ENCODE measurements at regions not wholly inside any gene's neighbourhood (a gene's known extent, or its start where the extent isn't known, plus 50 kb on each side); places are given as distances from the start of the nearest gene placed in this dataset.

DNA sequence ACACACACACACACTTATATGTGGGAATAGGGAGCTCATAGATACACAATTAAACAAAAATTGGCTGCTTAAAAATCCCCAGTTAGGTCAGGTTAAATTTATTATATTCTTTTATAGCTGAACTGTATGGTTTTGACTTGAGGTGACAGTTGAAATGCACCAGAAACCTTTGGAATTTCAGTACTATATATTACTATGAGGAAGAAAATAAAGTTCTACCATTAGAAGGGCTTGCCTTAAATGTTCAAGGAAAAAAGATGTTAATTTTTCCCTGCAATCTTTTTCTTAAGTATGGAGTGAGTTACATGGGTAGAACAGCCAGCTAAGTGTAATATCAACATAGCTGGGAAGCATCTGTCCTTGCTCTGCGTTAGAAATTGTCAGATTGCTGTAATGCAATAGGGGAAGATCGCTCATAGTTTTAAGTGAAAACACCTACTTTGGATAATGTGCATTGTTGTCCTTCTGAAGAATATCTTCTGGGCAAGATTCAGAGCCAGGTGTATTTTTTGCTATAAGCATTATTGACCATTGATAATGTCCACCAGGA, 415.8 kb upstream of the MKI67 start:
- no peaks in the 10 kb centered on the region for H3K36me3 Mint-ChIP-seq (ENCODE audit: low read depth)
- H3K27me3 Mint-ChIP-seq = peaks cover 32% of the 10 kb centered on the region
- CTCF ChIA-PET = no interaction called here
- POLR2A ChIA-PET = no interaction called here
- H3K27ac Mint-ChIP-seq = no peak overlapping the region
- H3K9me3 Mint-ChIP-seq (ENCODE audit: low read depth) = no peaks in the 10 kb centered on the region
- intact Hi-C loops (cut with DNase I, micrococcal nuclease) = no loop called here
- no peak overlapping the region for H3K4me3 Mint-ChIP-seq
- no peak for ATAC-seq
- no peaks in the 10 kb centered on the region for H3K4me1 Mint-ChIP-seq
- DNase-seq = no peak

DNA sequence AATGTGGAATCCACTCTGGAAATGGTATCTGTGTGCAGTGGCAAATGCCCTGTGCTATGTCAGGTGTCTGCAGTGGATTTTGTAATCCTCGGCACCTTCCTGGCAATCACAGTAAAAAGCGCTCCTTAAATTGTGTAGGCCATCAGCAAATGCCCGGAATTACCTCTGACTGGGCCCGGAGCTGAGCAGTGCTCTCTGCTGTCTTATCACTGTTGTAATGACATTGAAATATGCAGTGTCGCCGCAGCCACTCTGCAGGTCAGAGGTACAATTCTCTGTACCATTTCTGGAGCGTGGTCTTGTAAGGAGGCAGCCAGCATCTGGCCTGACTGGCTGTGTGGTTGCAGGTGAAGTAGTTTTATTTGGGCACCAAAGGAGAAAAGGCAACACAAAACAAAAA, 416.4 kb upstream of the MKI67 start:
- H3K27ac Mint-ChIP-seq = no peak overlapping the region
- no peak for DNase-seq
- no peaks in the 10 kb centered on the region for H3K9me3 Mint-ChIP-seq (ENCODE audit: low read depth)
- H3K36me3 Mint-ChIP-seq (ENCODE audit: low read depth) = no peaks in the 10 kb centered on the region
- peaks cover 32% of the 10 kb centered on the region for H3K27me3 Mint-ChIP-seq
- POLR2A ChIA-PET = no interaction called here
- no peak overlapping the region for H3K4me3 Mint-ChIP-seq
- CTCF ChIA-PET = no interaction called here
- no peaks in the 10 kb centered on the region for H3K4me1 Mint-ChIP-seq
- no peak for ATAC-seq
- intact Hi-C loops (cut with DNase I, micrococcal nuclease) = no loop called here

DNA sequence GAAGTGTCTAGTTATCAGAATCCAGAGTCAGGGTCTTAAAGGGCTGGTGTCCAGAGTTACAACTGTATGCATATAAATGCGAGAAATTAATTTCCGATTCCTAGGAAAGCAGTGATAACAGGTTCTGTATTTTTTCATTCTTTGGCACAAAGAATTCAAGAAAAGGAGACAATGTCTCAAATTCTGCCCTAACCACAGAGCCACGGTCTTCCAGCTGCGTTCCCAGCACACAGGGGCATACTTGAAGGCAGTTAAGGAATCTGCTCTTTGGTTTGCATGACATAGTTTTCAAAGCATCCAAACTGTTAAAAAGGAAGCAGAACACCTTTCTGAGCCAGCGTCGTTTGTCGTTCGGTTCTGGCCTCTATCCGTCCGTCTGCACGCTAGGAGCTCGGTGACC, 416.9 kb upstream of the MKI67 start:
- no peaks in the 10 kb centered on the region for H3K36me3 Mint-ChIP-seq (ENCODE audit: low read depth)
- POLR2A ChIA-PET = no interaction called here
- CTCF ChIA-PET = no interaction called here
- H3K9me3 Mint-ChIP-seq (ENCODE audit: low read depth) = no peaks in the 10 kb centered on the region
- H3K27me3 Mint-ChIP-seq = peaks cover 30% of the 10 kb centered on the region
- intact Hi-C loops (cut with DNase I, micrococcal nuclease) = no loop called here
- no peak for DNase-seq
- H3K4me3 Mint-ChIP-seq = no peak overlapping the region
- no peaks in the 10 kb centered on the region for H3K4me1 Mint-ChIP-seq
- H3K27ac Mint-ChIP-seq = no peak overlapping the region
- no peak for ATAC-seq

DNA sequence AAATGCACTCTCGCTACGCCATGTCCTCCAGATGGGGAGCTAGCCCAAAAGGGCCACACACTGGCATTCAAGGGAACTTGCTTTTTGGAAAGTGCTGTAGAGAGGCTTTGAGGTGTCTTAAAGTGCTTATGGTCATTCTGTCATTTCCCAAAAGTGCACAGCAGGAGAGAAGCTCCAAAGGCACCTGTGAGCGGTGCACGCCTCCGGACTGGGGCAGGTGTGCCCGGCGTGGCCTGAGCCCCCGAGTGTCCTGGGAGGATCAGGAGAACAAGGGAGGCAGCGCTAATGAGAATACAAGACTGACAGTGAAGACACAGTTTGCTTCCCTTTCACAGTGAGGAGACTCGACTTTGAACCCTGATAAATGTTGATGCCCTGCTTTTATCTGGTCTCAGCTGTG, 419.0 kb upstream of the MKI67 start:
- H3K27me3 Mint-ChIP-seq = peaks cover 14% of the 10 kb centered on the region

DNA sequence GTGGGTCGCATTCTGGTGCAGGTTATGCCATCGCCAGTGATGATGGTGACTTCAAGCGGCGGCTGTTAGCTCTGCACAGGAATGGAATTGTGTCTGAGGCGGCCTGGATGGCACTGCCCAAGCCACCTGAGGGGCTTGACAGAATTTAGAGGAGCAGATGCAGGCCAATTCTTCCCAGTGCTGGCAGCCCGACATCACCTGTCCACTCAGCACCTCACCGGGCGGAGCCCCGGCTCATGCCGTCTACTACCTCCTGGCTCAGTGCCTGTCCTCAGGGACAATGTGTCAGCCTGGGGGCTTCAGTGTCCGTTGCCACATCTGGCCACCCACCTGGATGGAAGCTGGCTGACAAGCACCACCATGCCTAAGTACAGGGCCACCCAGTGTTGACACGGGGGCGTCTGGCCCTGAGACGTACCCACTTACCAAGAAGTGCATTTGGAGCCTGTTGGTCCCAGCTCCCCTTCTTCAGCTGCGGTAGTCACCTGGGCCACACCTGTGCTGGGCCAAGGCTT, 420.5 kb upstream of the MKI67 start:
- H3K9me3 Mint-ChIP-seq (ENCODE audit: low read depth) = no peaks in the 10 kb centered on the region
- no peak overlapping the region for H3K4me3 Mint-ChIP-seq
- ATAC-seq = no peak
- intact Hi-C loops (cut with DNase I, micrococcal nuclease) = no loop called here
- H3K4me1 Mint-ChIP-seq = no peaks in the 10 kb centered on the region
- H3K27me3 Mint-ChIP-seq = peaks cover 4% of the 10 kb centered on the region
- ChIA-PET CTCF (no interaction called here), POLR2A (no interaction called here)
- DNase-seq = no peak
- H3K36me3 Mint-ChIP-seq (ENCODE audit: low read depth) = no peaks in the 10 kb centered on the region
- no peak overlapping the region for H3K27ac Mint-ChIP-seq

More for the DNA sequence above, 419.0 kb upstream of the MKI67 start:
- Mint-ChIP-seq H3K4me3 (no peak overlapping the region), H3K4me1 (no peaks in the 10 kb centered on the region), H3K27ac (no peak overlapping the region), H3K36me3 (ENCODE audit: low read depth) (no peaks in the 10 kb centered on the region), H3K9me3 (ENCODE audit: low read depth) (no peaks in the 10 kb centered on the region)
- ChIA-PET CTCF (no interaction called here), POLR2A (no interaction called here)
- ATAC-seq (no peak), DNase-seq (no peak)
- intact Hi-C loops (cut with DNase I, micrococcal nuclease) = no loop called here

DNA sequence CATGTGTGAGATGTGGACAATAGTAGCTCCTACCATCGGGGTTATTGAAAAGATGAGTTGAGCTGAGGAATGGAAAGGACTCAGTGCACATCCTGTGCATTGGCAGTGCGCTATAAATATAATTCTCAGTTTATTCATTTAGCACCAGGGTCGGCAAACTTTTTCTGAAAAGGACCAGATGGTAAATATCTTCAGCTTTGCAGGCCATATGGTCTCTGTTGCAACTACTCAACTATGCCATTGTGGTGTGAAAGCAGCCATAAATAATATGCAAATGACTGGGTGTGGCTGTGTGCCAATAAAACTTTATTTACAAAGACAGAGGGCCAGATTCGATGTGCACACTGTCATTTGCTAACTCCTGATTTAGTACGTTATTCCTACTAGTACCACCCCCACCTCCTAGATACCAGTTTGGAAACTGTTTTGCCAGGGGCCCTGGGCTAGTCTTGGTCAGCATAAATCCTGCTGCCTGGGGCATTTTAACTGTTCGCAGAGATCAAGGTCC, 422.9 kb upstream of the MKI67 start:
- CTCF ChIA-PET = no interaction called here
- intact Hi-C loops (cut with DNase I, micrococcal nuclease) = no loop called here
- H3K4me3 Mint-ChIP-seq = no peak overlapping the region

DNA sequence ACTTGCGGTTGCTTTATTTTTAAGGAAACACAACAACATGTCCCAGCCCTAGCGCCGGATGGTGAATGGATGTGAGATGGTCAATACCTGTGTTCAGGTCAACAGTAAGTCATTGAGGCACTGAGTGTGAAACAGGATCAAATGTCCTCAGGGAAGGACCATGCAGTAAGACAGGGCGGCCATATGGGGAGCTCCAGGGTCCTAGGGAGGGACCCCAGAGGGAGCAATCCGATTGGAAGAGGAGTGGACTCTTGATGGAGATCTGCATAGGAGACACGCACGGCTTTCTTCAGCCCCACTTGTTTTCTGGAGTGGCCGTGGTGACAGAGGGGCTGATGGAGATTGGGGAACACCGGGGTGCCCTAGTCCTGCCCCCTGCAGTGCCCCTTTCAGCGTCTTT, 423.8 kb upstream of the MKI67 start:
- ChIA-PET POLR2A (no interaction called here), CTCF (no interaction called here)
- Mint-ChIP-seq H3K9me3 (ENCODE audit: low read depth) (no peaks in the 10 kb centered on the region), H3K27ac (no peak overlapping the region), H3K27me3 (no peaks in the 10 kb centered on the region), H3K36me3 (ENCODE audit: low read depth) (no peaks in the 10 kb centered on the region), H3K4me3 (no peak overlapping the region), H3K4me1 (no peaks in the 10 kb centered on the region)
- intact Hi-C loops (cut with DNase I, micrococcal nuclease) = no loop called here
- ATAC-seq (no peak), DNase-seq (no peak)

More for the DNA sequence above, 422.9 kb upstream of the MKI67 start:
- POLR2A ChIA-PET = no interaction called here
- no peaks in the 10 kb centered on the region for H3K27me3 Mint-ChIP-seq
- H3K36me3 Mint-ChIP-seq (ENCODE audit: low read depth) = no peaks in the 10 kb centered on the region
- H3K27ac Mint-ChIP-seq = no peak overlapping the region
- no peak for DNase-seq
- H3K4me1 Mint-ChIP-seq = no peaks in the 10 kb centered on the region
- no peak for ATAC-seq
- no peaks in the 10 kb centered on the region for H3K9me3 Mint-ChIP-seq (ENCODE audit: low read depth)

DNA sequence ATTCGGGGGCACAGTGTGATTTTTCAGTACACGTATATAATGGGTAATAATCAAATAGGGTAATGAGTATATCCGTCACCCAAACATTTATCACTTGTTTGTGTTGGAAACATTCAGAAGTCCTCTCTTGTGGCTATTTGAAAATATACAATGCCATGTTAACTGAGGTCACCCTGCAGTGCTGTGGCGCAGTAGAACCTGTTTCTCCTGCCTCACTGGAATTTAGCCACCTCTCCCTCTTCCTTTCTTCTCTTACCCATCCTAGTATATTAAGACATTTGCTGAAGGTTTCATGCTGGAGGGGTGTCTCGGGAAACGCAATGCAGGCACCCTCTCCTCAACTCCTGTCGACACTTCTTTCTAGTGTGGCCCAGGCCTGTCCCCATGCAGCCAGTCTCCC, 425.3 kb upstream of the MKI67 start:
- POLR2A ChIA-PET = no interaction called here
- no peaks in the 10 kb centered on the region for H3K36me3 Mint-ChIP-seq (ENCODE audit: low read depth)
- CTCF ChIA-PET = no interaction called here

DNA sequence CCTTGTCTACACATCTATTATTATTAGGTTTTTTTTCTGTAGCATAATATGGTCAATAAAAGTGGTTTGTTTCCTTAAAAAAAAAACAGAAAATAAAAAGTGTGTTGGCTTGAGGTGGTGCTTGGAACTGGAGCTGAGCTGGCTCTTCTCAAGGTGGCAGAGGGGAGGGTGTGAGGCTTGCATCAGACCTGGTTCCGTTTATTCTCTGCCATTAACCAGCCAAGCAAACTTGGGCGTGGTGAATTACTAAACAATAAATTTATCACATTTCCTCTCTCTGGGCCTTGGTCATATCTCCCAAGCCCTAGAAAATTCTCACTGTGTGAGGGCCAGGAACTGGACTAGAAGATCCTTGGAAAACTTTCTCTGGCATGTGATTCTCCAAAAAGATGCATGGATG, 427.5 kb upstream of the MKI67 start:
- CTCF ChIA-PET = no interaction called here
- no peaks in the 10 kb centered on the region for H3K4me1 Mint-ChIP-seq
- POLR2A ChIA-PET = no interaction called here
- no peak overlapping the region for H3K4me3 Mint-ChIP-seq
- DNase-seq (no peak), ATAC-seq (no peak)
- H3K27me3 Mint-ChIP-seq = no peaks in the 10 kb centered on the region
- no peaks in the 10 kb centered on the region for H3K9me3 Mint-ChIP-seq (ENCODE audit: low read depth)
- no peaks in the 10 kb centered on the region for H3K36me3 Mint-ChIP-seq (ENCODE audit: low read depth)
- H3K27ac Mint-ChIP-seq = no peak overlapping the region
- intact Hi-C loops (cut with DNase I, micrococcal nuclease) = no loop called here

More for the DNA sequence above, 425.3 kb upstream of the MKI67 start:
- H3K4me1 Mint-ChIP-seq = no peaks in the 10 kb centered on the region
- no peak overlapping the region for H3K27ac Mint-ChIP-seq
- no peaks in the 10 kb centered on the region for H3K9me3 Mint-ChIP-seq (ENCODE audit: low read depth)
- intact Hi-C loops (cut with DNase I, micrococcal nuclease) = no loop called here
- no peaks in the 10 kb centered on the region for H3K27me3 Mint-ChIP-seq
- H3K4me3 Mint-ChIP-seq = no peak overlapping the region
- DNase-seq (no peak), ATAC-seq (no peak)

DNA sequence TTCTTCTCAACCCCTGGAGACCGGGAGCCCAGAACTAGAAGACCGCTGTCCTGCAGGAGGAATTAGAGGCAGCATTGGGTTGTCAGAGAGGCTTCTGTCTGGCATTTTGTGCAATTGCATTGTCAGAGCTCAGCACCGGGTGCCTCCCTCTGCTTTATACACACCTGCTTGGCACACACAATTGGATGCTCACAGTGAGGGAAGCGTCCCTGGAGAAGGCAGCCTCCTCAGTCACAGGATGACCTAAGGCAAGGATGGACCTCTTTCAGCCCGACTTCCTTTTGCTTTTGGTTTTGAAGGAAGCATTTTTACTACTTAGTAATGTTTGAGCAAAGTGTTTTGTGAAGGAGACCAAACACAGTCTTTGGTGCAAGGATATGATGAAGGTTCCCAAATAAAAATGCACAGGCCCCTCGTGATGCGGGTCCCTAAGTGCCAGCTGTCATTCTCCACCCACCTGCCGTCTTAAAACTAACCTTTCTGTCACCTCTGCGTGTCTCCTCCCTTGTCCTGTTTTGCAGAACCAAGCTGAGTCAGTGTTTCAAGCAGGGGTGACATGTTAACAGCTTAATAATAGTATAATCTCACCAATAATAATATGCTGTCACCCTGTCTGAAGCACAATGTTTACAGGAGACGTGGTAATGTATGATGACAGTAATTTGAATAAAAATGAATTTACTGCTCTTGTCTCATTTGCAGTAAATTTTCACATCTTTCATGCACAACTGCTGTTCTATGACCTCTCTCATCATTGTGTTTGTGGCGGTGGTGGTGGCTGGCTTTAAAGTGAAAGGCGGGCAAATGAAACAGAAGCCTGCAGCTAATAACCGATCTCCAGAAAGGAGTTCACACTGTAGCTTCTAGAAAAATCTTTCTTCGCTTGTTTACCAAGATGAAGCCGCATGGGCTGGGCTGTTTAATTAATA, 430.2 kb upstream of the MKI67 start:
- Mint-ChIP-seq H3K36me3 (ENCODE audit: low read depth) (no peaks in the 10 kb centered on the region), H3K4me3 (no peak overlapping the region), H3K27ac (no peak overlapping the region), H3K27me3 (no peaks in the 10 kb centered on the region), H3K9me3 (ENCODE audit: low read depth) (no peaks in the 10 kb centered on the region), H3K4me1 (no peaks in the 10 kb centered on the region)
- CTCF ChIA-PET = no interaction called here
- intact Hi-C loops (cut with DNase I, micrococcal nuclease) = no loop called here
- POLR2A ChIA-PET = no interaction called here
- ATAC-seq (no peak), DNase-seq (no peak)

DNA sequence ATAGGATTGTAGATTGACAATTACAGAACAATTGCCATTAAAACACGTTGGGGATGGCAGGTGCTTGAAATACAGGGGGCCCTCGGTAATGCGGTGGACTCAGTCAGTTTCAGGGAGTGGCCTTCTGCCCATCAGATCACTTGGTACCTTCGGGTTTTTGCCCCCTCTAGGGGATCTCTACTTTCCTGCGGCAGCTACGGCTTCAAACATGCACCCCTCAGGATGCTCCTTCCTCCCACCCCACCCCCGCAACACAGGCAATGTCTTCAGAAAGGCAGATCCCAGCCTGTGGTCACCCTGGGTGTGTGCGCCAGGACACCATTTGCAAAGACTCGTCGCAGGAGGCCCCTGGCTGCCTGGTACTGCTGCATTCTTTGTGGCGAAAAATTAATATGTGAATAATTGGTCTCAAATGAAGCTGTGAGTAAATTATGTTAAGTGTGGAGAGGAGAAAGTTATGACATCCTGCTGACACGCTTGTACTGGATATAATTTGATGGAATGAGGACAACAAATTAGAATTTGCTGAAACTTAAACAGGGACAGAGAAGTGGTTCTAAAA, 431.0 kb upstream of the MKI67 start:
- Mint-ChIP-seq H3K9me3 (ENCODE audit: low read depth) (no peaks in the 10 kb centered on the region), H3K4me1 (no peaks in the 10 kb centered on the region), H3K36me3 (ENCODE audit: low read depth) (no peaks in the 10 kb centered on the region), H3K4me3 (no peak overlapping the region), H3K27ac (no peak overlapping the region), H3K27me3 (no peaks in the 10 kb centered on the region)
- ATAC-seq (no peak), DNase-seq (no peak)
- ChIA-PET POLR2A (no interaction called here), CTCF (no interaction called here)
- intact Hi-C loops (cut with DNase I, micrococcal nuclease) = no loop called here

DNA sequence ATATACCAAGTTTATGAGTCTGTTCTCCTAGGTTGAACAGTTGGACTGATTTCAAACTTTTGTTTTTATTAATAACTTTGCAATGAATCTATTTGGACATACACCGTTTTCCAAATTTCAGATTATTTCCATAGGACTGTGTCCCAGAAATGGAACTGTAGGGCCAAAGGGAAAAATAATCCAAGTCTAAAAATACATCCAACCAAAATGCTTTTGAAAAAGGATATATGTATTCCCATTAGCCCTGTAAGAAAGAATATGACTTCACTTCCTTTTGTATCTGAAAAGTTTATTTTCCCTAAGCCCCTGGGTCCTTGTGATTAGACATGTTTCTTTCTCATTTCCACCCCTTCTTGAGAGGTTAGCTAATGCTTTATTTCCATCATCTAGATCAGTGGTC, 434.2 kb upstream of the MKI67 start:
- Mint-ChIP-seq H3K4me3 (no peak overlapping the region), H3K9me3 (ENCODE audit: low read depth) (no peaks in the 10 kb centered on the region), H3K36me3 (ENCODE audit: low read depth) (no peaks in the 10 kb centered on the region), H3K27me3 (no peaks in the 10 kb centered on the region), H3K4me1 (no peaks in the 10 kb centered on the region), H3K27ac (no peak overlapping the region)
- ChIA-PET CTCF (no interaction called here), POLR2A (no interaction called here)
- intact Hi-C loops (cut with DNase I, micrococcal nuclease) = no loop called here
- ATAC-seq (no peak), DNase-seq (no peak)

All from activated CD4-positive, alpha-beta T cell treated with anti-CD3 and anti-CD28 coated beads for 36 hours (primary cell).